GM12878 (cell line): ENCODE measurements at regions not wholly inside any gene's neighbourhood (a gene's known extent, or its start where the extent isn't known, plus 50 kb on each side); places are given as distances from the start of the nearest gene placed in this dataset.

Experiments
- ATAC-seq: fragments of 200-7000 bp; cut with Tn5 transposase; 3 replicates; pipeline ENCODE4 v1.9.1; 2020; ENCODE audit warnings: mild to moderate bottlenecking, moderate library complexity
- BruUV-seq: library from RNA; stranded (reverse); fragments of 400-500 nt; replicated peaks from 2 replicates; lab custom pipeline; 2021; lab: Mats Ljungman, UMichigan
- CTCF ChIA-PET: fragments of 300-600 bp; sonication (Branson Sonifier 250); formaldehyde crosslinking; extraction: SDS; loops from one replicate; lab custom pipeline; 2021; ENCODE audit warnings: inconsistent platforms; lab: Yijun Ruan, JAX
- POLR2A ChIA-PET: fragments of 350-600 bp; formaldehyde crosslinking; extraction: SDS; loops from one replicate; lab custom pipeline; 2021; ENCODE audit warnings: inconsistent platforms; lab: Charles Lee
- RAD21 ChIA-PET: fragments of 300-600 bp; sonication (Branson Sonifier 250); formaldehyde crosslinking; loops from one replicate; lab custom pipeline; 2023; ENCODE audit warnings: antibody characterized with exemption; ENCODE audit not compliant: unreplicated experiment; lab: Charles Lee
- SMC1A ChIA-PET: fragments of 300-600 bp; sonication (Branson Sonifier 250); formaldehyde crosslinking; loops from one replicate; lab custom pipeline; 2023; ENCODE audit not compliant: unreplicated experiment, uncharacterized antibody; lab: Charles Lee
- DNase-seq: peaks from one replicate; pipeline ENCODE4 v3.0.0-alpha.2; 2011; ENCODE audit warnings: low read depth, low spot score
- FAIRE-seq: peaks from 3 replicates; lab custom pipeline; 2011; peaks lifted over from hg19 to GRCh38; lab: Jason Lieb, UNC
- H2AFZ ChIP-seq: 2 replicates; pipeline ENCODE4 v1.6.0; 2011; ENCODE audit warnings: low read depth, low read length, control low read depth; ENCODE audit not compliant: control insufficient read depth
- H3K27ac ChIP-seq: 2 replicates; pipeline ENCODE4 v1.5.1; 2011; ENCODE audit warnings: control low read depth; ENCODE audit not compliant: control insufficient read depth, insufficient read depth
- H3K27me3 ChIP-seq, 2 experiments: replicated peaks in 1 of 2; 2 replicates each; pipeline versions ENCODE4 v1.6.0 to v1.6.1; 2011; ENCODE audit warnings: low read length in 1 of 2; ENCODE audit not compliant: control insufficient read depth in 2 of 2, insufficient read depth in 2 of 2
- H3K36me3 ChIP-seq, 2 experiments: 2 replicates each; pipeline ENCODE4 v1.5.1; 2011; ENCODE audit warnings: low read length in 1 of 2; ENCODE audit not compliant: control insufficient read depth in 2 of 2, insufficient read depth in 2 of 2
- H3K4me1 ChIP-seq: 2 replicates; pipeline ENCODE4 v1.6.1; 2011; ENCODE audit warnings: mild to moderate bottlenecking, low read length, moderate library complexity, mixed read lengths; ENCODE audit not compliant: control insufficient read depth, insufficient read depth
- H3K4me2 ChIP-seq: 2 replicates; pipeline ENCODE4 v1.6.0; 2011; ENCODE audit warnings: control low read depth; ENCODE audit not compliant: control insufficient read depth, insufficient read depth
- H3K4me3 ChIP-seq: fragments of 200-600 bp; sonication (generic); 2 replicates; pipeline ENCODE4 v1.5.1; 2016
- H3K79me2 ChIP-seq: 2 replicates; pipeline ENCODE4 v1.6.0; 2011; ENCODE audit warnings: low read length; ENCODE audit not compliant: control insufficient read depth, insufficient read depth
- H3K9ac ChIP-seq: 2 replicates; pipeline ENCODE4 v1.8.0; 2011; ENCODE audit warnings: low read length, control low read depth, mixed read lengths; ENCODE audit not compliant: control insufficient read depth, insufficient read depth
- H3K9me3 ChIP-seq: replicated peaks from 3 replicates; pipeline ENCODE4 v1.5.1; 2011; ENCODE audit warnings: mild to moderate bottlenecking, low read length; ENCODE audit not compliant: control insufficient read depth, insufficient read depth
- H4K20me1 ChIP-seq: 2 replicates; pipeline ENCODE4 v1.6.0; 2011; ENCODE audit not compliant: control insufficient read depth, insufficient read depth
- BMI1 ChIP-seq: fragments of 450-650 bp; IDR thresholded peaks from 2 replicates; pipeline ENCODE4 v1.6.1; 2016; ENCODE audit warnings: mild to moderate bottlenecking, moderate library complexity, borderline replicate concordance
- CBX5 ChIP-seq: sonication (generic); IDR thresholded peaks from 2 replicates; pipeline ENCODE4 v1.6.1; 2016; ENCODE audit warnings: low read depth, moderate library complexity, mild to moderate bottlenecking, inconsistent platforms
- CEBPB ChIP-seq, 2 experiments: fragments of 150-350 bp in 1 of 2; IDR thresholded peaks; 2 replicates each; pipeline ENCODE4 v1.6.1; 2012 to 2014; ENCODE audit warnings: low read depth in 2 of 2, low read length in 2 of 2, borderline replicate concordance in 1 of 2, inconsistent platforms in 1 of 2
- EP300 ChIP-seq, 2 experiments: fragments of 150-350 bp in 1 of 2; IDR thresholded peaks; 2 replicates each; pipeline ENCODE4 v1.6.1; 2011 to 2012; ENCODE audit warnings: low read depth in 2 of 2, low read length in 2 of 2, borderline replicate concordance in 1 of 2, improper control_type of control experiment in 1 of 2, inconsistent platforms in 1 of 2; ENCODE audit not compliant: control insufficient read depth in 1 of 2
- ESRRA ChIP-seq: IDR thresholded peaks from 2 replicates; pipeline ENCODE4 v1.6.1; 2012; ENCODE audit warnings: mild to moderate bottlenecking, low read length, improper control_type of control experiment
- EZH2 ChIP-seq: IDR thresholded peaks from 2 replicates; pipeline ENCODE4 v1.6.1; 2012; ENCODE audit warnings: low read depth, mild to moderate bottlenecking, control low read depth, inconsistent platforms, low read length, borderline replicate concordance; ENCODE audit not compliant: control insufficient read depth
- FOXK2 ChIP-seq: fragments of 450-650 bp; IDR thresholded peaks from 2 replicates; pipeline ENCODE4 v1.6.1; 2017; ENCODE audit warnings: mild to moderate bottlenecking, moderate library complexity
- PML ChIP-seq: IDR thresholded peaks from 2 replicates; pipeline ENCODE4 v1.6.1; 2012; ENCODE audit warnings: low read length, inconsistent platforms
- RELA ChIP-seq: fragments of 450-650 bp; IDR thresholded peaks from 2 replicates; pipeline ENCODE4 v1.8.0; 2014; ENCODE audit warnings: borderline replicate concordance; ENCODE audit not compliant: partially characterized antibody
- SUPT20H ChIP-seq: IDR thresholded peaks from 2 replicates; pipeline ENCODE4 v1.6.1; 2011; ENCODE audit warnings: low read depth, mild to moderate bottlenecking, low read length, moderate library complexity, borderline replicate concordance; ENCODE audit not compliant: control insufficient read depth
- WGBS: methylation state at CpG from one replicate; pipeline ENCODE4 v1.1.6; 2016; ENCODE audit warnings: low lambda C conversion rate; ENCODE audit not compliant: insufficient replicate concordance, insufficient coverage; ENCODE audit errors: missing lambda C conversion rate; 5-methylcytosine and 5-hydroxymethylcytosine counted together
- in situ Hi-C: fragments of 300-500 bp; cut with MboI; formaldehyde crosslinking; loops from 9 replicates; pipeline ENCODE4 v1.14.3; 2018; ENCODE audit warnings: mixed read lengths
- intact Hi-C: fragments of 100-400 bp; cut with micrococcal nuclease; formaldehyde crosslinking; loops from one replicate; pipeline ENCODE4 v1.14.2; 2022; ENCODE audit not compliant: unreplicated experiment
- TF ChIP-seq, protein P1 (sequence below): IDR thresholded peaks from 2 replicates; pipeline ENCODE4 v1.6.1; 2012; ENCODE audit warnings: low read depth, low read length, improper control_type of control experiment
- TF ChIP-seq, protein P2 (sequence below): fragments of 450-650 bp; IDR thresholded peaks from 2 replicates; pipeline ENCODE4 v1.6.1; 2017; ENCODE audit warnings: mild to moderate bottlenecking, low read depth, inconsistent platforms; ENCODE audit not compliant: poor library complexity, severe bottlenecking

DNA sequence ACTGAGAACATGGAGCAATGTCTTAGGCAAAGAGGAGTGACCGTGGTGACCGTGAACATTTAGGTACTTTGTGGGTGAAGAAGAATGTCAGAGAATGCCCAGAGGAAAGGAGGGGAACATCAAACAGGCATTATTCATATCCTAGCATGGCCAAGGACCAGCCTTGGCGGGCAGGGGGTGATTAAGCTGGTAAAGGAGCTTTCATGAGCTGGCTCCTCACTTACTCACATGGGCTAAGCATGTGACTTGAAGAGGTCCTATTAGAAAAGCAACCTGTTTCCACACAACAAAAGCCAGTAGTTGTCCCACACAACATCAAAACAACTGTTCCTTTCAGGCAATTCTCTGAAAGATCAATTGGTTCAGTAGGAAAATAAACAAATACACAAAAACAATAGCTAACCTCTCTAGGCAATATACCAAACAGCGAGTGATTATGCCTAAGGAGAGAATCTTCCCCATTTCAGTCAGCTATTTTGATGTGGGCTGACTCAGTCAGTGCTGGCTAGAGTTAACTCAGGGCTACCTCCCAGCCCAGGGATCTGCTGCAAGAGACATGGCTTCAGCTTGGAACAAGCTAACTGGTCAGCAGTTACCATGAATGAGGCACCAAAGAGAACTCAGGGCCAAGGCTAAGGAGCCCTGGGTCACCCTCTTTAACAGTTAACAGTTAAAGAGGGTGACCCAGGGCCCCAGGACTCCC is 283.5 kb downstream of the ARHGAP12 start:
- Histone ChIP-seq H4K20me1 (no peaks in the 10 kb centered on the region), H2AFZ (no peak overlapping the region), H3K4me2 (no peak overlapping the region), H3K9me3 (no peaks in the 10 kb centered on the region; the same call in 2 of the 3 replicates), H3K27me3 (no peaks in the 10 kb centered on the region), H3K27ac (no peak overlapping the region), H3K4me3 (no peak overlapping the region), H3K4me1 (no peaks in the 10 kb centered on the region), H3K79me2 (no peaks in the 10 kb centered on the region), H3K36me3 (no peaks in the 10 kb centered on the region), H3K9ac (no peak overlapping the region)
- SMC1A ChIA-PET = interaction anchor here (0.7 to 1.6 kb wide), 3 partner anchors 8 to 20 kb away, joined by 3 to 5 read pairs (median 5); no protein-coding TSS in a partner anchor
- POLR2A ChIA-PET = no interaction called here
- DNase-seq = no peak
- in situ Hi-C loops = no loop called here
- FAIRE-seq = no peak
- TF ChIP-seq FOXK2 (no peak), EP300 (IDR thresholded peaks at IDR 0.05; ENCODE audit: borderline replicate concordance in 1 of 2, control insufficient read depth in 1 of 2, low read depth in 2 of 2, low read length in 2 of 2) (no peak), EZH2 (no peak), ESRRA (no peak), BMI1 (no peak), SUPT20H (no peak), CEBPB (IDR thresholded peaks at IDR 0.05; ENCODE audit: borderline replicate concordance in 1 of 2, low read depth in 2 of 2, low read length in 2 of 2) (no peak), RELA (no peak), PML (no peak), CBX5 (no peak)
- TF ChIP-seq, protein P1, sequence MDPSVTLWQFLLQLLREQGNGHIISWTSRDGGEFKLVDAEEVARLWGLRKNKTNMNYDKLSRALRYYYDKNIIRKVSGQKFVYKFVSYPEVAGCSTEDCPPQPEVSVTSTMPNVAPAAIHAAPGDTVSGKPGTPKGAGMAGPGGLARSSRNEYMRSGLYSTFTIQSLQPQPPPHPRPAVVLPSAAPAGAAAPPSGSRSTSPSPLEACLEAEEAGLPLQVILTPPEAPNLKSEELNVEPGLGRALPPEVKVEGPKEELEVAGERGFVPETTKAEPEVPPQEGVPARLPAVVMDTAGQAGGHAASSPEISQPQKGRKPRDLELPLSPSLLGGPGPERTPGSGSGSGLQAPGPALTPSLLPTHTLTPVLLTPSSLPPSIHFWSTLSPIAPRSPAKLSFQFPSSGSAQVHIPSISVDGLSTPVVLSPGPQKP = no peak
- TF ChIP-seq, protein P2, sequence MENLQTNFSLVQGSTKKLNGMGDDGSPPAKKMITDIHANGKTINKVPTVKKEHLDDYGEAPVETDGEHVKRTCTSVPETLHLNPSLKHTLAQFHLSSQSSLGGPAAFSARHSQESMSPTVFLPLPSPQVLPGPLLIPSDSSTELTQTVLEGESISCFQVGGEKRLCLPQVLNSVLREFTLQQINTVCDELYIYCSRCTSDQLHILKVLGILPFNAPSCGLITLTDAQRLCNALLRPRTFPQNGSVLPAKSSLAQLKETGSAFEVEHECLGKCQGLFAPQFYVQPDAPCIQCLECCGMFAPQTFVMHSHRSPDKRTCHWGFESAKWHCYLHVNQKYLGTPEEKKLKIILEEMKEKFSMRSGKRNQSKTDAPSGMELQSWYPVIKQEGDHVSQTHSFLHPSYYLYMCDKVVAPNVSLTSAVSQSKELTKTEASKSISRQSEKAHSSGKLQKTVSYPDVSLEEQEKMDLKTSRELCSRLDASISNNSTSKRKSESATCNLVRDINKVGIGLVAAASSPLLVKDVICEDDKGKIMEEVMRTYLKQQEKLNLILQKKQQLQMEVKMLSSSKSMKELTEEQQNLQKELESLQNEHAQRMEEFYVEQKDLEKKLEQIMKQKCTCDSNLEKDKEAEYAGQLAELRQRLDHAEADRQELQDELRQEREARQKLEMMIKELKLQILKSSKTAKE = no peak
- WGBS = 41% methylated on average over 4 of the region's 4 CpGs
- CTCF ChIA-PET = no interaction called here
- intact Hi-C loops = no loop called here
- ATAC-seq = no peak
- RAD21 ChIA-PET = no interaction called here
- no TSS peak for BruUV-seq
